Cardiac septum (tissue), 1 donor: ENCODE measurements at regions not wholly inside any gene's neighbourhood (a gene's known extent, or its start where the extent isn't known, plus 50 kb on each side); places are given as distances from the start of the nearest gene placed in this dataset.

Experiments used
- DNase-seq: peaks from one replicate; pipeline ENCODE4 v3.0.0-alpha.2; 2020; ENCODE audit warnings: low spot score
- intact Hi-C: fragments of 100-400 bp; cut with DNase I; formaldehyde crosslinking; loops from one replicate; pipeline ENCODE4 v1.14.0; 2022
- donor health status: DM: no; HTN: no; CAD: no.

GRCh38 chr9:16316911-16317817, 553.3 kb downstream of the BNC2 start:
- no peak for DNase-seq
- intact Hi-C loops = no loop called here

DNA sequence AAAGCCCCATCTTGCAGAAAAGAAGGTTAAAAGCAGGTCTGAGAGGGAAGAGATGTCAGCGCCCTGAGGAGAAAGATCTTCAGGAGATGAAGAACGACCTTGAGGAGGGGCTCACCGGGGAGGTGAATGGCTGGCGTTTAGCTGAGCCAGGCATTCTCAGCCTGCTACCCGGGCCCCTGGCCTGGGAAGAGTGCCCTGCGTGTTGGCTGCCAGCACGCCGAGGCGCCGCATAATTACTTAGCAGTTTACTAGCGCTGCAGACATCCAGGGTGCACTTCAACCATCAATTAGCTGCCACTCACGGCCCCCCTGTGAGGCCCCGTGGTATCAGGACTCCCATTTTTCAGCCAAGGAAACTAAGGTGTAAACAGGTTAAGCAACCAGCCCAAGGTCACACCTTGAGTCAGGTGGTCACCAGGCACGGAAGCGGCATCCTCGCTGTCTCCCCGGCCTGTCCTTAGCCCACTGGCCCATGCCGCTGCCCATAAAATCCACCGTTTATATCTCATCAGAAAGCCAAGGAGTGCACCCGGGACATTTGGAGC, 551.9 kb downstream of the BNC2 start:
- DNase-seq = no peak

DNA sequence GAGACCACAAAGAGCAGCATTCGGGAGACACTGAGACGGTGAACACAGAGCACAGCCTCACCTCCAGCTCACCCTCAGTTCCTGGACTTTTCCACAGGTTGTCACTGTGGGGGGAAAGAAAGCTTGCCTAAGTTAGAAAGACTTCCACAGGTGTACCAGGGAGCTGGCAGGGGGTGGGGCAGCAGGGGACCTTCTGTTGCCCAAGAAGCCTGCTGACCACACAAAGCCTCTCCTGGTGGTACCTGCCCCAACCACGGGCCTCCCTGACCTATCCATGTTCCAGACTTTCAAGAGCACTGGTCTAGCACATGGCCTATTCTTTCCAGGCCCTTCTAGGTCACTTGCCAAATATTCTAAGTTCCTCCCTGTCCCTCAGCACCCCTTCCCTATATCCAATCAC, 550.8 kb downstream of the BNC2 start:
- intact Hi-C loops = no loop called here

More for the DNA sequence above, 551.9 kb downstream of the BNC2 start:
- intact Hi-C loops = no loop called here

DNA sequence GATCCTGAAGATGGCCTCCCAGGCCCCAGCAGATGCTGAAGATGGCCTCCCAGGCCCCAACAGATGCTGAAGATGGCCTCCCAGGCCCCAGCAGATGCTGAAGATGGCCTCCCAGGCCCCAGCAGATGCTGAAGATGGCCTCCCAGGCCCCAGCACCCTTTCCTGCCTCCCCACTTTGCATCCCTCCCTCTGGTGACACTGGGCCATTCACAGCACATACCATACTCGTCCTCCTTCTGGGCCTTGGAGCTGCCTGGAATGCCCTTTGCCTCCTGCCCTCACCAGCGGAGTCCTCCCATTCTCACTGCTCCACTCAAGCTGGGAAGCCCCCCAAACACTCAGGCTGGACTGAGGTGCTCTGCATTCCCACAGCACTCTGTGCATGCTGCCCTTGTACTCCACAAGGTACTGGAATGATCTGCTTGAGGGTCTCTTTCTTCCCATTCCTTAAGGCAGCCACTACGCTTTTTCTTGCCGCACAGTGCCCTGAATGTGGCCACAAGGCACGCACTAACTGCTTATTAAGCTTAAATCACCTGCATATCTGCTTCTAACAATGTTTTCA, 550.0 kb downstream of the BNC2 start:
- intact Hi-C loops = no loop called here
- DNase-seq = no peak

More for the DNA sequence above, 550.8 kb downstream of the BNC2 start:
- DNase-seq = no peak

- no peak for DNase-seq
These were observed 548.9 kb downstream of the BNC2 start for GRCh38 chr9:16321461-16322119.

DNA sequence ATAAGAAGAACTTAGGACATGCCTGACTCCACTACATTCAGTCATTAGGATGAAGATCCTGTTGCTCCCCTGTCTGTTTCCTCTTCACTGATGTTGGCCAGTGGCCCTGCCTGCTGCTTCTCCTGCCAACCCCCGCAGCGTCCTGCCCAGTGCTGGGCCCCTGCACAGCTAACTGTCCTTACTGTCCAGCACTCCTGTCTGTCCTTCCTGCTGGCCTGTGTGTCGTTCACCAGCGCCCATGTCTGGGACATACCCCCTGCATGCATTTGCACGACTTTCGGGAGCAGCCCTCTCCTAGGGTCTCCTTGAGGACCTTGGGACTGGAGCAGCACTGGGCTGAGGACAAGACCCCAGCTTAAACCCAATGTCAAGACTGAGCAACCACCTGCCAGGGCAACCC, 547.6 kb downstream of the BNC2 start:
- intact Hi-C loops = no loop called here
- DNase-seq = no peak

More at GRCh38 chr9:16321461-16322119, 548.9 kb downstream of the BNC2 start:
- intact Hi-C loops = no loop called here

- intact Hi-C loops = loop anchor here (5.0 kb wide), 1 partner anchor 84 kb away; no protein-coding TSS in a partner anchor
- DNase-seq = no peak
These were observed 544.5 kb downstream of the BNC2 start for GRCh38 chr9:16325966-16326365.

GRCh38 chr9:16328349-16328748, 542.1 kb downstream of the BNC2 start:
- DNase-seq = no peak
- intact Hi-C loops = loop anchor here (5.0 kb wide), 1 partner anchor 86 kb away; no protein-coding TSS in a partner anchor

GRCh38 chr9:16329671-16330113, 540.8 kb downstream of the BNC2 start:
- DNase-seq = no peak
- intact Hi-C loops = loop anchor here (5.0 kb wide), 1 partner anchor 87 kb away; no protein-coding TSS in a partner anchor

DNA sequence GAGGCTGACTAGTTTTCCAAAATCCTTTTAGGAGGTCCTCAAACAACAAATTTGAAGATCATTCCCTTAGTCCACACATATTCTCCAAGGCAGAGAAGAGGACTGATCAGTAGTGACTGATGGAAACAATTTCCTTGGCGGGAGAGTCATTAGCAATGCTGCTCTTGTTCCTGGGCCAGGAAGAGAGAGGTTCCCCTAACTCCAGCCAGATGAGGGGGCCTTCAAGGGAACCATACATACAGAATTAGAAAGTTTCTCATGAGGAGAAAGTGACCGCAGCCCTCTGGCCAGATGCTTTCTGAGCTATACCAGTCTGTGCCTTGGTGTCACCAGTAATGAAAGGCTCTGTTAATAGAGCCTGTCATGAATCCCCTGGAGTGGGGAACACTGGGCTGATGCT, 539.4 kb downstream of the BNC2 start:
- intact Hi-C loops = no loop called here

DNA sequence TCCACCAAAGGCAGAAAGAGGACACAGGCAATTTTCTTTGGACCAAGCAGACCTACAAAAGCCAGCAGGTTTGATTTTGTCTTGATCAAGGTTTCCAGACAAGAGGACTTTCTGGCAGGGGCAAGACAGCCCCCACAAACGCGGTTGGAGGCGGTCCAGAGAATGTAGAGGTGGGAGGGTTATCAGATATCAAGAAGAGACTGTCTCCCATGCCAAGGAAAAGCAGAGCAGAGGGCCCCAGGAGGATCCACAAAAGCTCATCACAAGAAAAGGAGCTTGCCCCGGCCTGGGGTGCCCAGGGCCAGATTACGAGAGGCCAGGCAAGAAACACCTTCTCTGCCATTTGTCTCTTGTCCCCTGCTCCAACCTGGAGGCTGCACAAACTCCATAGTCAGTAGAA, 538.9 kb downstream of the BNC2 start:
- peak; percentile 53 for DNase-seq
- intact Hi-C loops = no loop called here

More for the DNA sequence above, 539.4 kb downstream of the BNC2 start:
- no peak for DNase-seq

DNA sequence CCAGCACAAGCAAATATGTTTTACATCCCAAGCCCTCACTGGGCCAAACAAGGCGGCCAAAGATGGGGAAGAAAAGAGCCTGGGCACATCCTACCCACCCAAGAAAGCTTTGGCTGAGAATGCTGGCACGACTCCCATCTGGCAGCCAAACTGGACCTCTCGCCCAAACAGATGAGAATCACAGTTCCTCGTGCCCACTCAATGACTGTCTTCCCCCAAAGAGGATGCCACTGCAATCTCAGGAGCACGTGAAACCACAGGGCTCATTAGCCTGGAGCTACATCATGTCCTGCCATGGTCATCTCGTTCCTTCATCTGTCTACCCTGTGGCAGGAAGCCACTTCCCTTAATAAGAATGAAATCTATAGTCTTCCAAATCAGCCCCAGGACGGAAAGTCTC, 536.8 kb downstream of the BNC2 start:
- intact Hi-C loops = no loop called here
- peak; percentile 38 for DNase-seq

DNA sequence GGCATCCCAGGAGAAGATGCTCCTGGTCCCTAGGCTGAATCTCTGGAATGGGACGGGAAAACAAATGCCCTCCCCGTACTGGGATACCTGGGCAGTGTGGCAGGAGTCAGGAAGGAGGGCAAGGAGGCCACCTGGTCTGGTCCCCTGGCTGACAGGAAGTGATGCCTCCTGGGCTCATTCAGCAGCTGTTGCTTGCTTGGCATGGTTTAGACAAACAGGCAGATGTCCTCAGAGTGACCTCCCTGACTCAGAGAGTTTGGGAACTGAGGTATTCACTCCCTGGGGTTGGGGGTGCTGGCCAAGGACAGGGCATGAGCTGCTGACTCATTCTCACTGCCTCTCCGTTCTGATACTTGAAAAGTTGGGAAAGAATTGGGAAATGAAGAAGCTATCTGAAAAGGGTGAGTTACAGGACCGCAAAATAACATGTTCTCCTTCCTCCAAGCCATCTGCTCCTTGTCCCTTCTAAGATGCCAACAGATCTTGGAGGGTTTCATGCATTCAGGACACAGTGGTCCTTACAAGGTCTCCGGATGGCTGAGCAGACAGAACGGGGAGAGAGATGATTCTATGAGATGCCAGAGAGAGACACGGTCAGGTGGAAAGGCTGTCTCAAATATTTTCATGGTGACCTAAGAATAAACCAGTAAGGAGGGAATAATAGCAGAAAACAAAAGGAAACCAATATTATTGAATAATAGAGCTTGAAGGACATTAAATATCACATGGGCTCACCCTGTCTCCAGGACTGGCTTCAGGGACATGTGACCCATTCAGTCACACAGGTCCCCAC, 534.5 kb downstream of the BNC2 start:
- intact Hi-C loops = no loop called here
- DNase-seq = peak; percentile 63

DNA sequence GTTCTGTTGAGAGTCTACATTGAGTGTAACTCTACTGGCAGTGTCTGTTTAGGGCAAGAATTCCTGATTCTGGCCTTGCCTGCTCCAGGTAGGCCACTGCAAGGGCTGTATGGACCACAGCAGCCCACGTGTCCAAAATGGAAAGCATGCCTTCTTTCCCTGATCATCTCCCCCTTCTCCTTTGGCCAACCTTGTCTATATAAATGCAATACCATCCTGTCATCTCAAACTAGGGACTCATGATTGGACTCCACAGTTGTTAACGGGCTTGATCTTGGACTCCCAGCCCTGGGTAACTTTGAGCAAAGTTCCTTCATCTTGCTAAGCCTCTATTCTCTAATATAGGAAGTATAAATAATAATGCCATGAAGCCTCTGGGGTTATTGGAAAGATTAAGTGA, 533.6 kb downstream of the BNC2 start:
- no peak for DNase-seq
- intact Hi-C loops = no loop called here

DNA sequence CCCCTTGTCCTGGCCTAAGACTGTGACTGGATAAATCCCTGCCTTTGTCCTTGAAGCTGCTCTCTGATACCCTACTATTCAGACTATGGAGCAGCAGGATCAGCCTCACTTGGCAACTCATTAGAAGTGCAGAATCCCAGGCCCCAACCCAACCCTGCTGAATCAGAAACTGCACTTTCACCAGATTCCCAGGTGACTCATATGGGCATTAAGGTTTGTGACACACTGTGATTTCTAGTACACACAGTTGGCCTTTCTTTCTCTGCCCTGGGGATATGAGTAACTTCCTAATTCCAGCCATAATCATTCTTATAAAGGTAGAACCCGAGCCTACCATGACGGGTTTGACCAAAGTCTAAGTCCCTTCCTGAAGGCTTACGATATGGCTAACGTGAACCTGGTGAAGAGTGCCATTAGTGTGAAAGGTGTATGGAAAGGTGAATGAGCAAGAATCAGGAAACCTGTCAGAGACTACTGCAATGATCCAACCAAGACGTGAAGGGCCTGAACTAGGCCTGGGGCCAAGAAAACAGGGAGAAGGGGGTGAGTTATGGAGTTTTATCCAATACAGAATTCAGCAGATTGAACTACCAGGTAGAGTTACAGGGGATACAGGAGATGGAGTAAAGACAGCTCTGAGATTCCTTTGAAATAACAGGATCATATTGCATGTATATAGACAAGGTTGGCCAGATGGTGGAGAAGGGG, 533.0 kb downstream of the BNC2 start:
- DNase-seq = no peak
- intact Hi-C loops = no loop called here

- intact Hi-C loops = no loop called here
- DNase-seq = no peak
These were observed 529.3 kb downstream of the BNC2 start for GRCh38 chr9:16341177-16341576.

DNA sequence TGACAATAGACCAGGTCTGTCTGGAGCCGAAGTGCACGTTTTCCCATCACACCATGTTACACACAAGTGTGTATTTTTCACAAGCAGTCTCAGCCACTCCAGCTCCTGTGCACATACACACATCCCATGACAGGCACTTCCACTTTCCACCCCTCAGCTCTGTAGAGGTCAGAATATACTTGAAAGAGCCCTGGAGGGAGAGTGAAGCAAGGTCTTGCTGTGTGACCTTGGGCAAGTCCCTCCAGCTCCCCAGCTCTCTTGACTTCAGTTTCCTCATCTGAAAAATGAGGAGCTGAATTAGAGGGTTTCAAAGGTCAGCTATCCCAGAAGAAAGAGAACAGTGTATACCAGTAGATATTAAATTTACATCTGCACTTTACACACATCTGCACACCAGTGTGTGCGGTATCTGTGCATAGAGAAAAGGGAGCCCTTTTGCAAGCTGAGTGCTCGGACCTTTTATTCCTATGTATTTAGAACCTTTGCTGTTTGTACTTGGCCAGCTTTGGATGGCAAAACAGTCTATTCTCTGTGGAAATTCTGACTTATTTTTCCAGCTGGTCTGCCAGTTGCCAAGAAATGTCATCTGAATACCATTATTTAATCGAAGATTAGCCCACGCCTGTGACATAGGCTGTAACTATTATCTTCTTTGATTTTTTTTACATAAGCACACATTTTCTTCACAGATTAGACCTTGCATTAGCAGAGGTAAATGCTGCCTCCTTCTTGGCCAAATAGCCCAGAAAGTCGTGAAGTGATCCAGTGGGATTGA, 528.0 kb downstream of the BNC2 start:
- peak; percentile 46 for DNase-seq
- intact Hi-C loops = no loop called here
